COLO829 (cell line): ENCODE measurements at regions not wholly inside any gene's neighbourhood (a gene's known extent, or its start where the extent isn't known, plus 50 kb on each side); places are given as distances from the start of the nearest gene placed in this dataset.
A peak's percentile ranks its signal among the peaks of the same experiment; 100 is the strongest.
"Not testable (repeated sequence)": the region's sequence is repeated elsewhere in the genome, so short reads cannot be mapped to it uniquely, and the experiment has no call there.

ENCODE experiments used
- DNase-seq: peaks from one replicate; pipeline ENCODE4 v3.0.0; 2012; ENCODE audit warnings: low spot score

DNA sequence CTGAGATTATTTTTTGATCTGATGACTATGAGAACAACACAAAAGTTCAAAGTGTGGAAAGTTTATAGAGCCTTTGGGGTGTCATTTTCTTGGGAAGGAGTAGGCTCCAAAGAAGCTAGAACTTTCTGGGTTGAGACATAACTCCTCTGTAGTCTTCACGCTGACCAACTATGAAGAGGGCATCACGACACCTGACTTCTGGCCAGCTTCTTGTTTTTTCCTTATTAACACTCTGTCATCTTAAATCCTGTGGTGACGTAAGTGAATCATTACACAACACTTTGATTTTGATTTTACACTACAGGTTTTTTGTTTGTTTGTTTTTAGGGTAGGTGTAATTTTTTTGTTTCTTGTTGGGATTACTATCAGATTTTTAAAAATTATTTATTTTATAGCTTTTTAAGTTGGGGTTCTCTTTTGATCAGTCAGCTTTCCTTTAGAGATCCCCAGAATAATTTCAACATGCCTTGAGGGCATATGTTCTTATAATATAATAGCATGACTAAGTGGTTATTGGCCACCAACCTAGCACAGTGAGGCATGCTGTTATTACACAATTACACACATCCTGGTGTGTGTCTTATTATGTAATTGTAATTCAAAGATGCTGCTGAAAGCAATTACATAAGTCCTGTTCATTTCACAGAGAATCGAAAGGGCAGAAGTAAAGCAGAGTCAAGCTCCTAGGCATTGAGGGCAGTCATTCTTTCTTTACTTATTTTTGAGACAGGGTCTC, 281.6 kb upstream of the NOTCH2NLA start:
- not testable (repeated sequence) for DNase-seq

GRCh38 chr1:146504121-146504520, 275.3 kb upstream of the NOTCH2NLA start:
- not testable (repeated sequence) for DNase-seq

GRCh38 chr1:146487555-146487954, 258.7 kb upstream of the NOTCH2NLA start:
- DNase-seq, result not testable (repeated sequence)

DNA sequence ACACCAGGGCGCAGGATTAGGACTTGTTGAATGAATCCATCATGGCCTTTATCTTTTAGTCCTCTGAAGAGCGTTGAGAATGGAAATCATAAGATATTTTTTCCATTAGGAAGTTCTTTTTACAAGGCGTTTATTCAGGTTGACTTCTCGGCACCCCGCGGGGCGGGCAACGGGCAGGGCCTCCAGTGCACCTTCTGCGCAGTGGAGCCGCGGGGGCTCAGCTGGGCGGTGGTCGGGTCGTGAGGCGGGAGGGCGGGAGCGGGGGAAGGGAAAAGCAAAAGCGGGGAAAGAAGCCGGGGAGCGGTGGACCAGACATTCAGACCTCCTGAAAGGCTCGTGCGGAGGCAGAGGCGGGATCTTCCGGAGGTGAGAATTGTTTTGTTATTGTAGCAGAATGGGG, 258.3 kb upstream of the NOTCH2NLA start:
- not testable (repeated sequence) for DNase-seq

DNA sequence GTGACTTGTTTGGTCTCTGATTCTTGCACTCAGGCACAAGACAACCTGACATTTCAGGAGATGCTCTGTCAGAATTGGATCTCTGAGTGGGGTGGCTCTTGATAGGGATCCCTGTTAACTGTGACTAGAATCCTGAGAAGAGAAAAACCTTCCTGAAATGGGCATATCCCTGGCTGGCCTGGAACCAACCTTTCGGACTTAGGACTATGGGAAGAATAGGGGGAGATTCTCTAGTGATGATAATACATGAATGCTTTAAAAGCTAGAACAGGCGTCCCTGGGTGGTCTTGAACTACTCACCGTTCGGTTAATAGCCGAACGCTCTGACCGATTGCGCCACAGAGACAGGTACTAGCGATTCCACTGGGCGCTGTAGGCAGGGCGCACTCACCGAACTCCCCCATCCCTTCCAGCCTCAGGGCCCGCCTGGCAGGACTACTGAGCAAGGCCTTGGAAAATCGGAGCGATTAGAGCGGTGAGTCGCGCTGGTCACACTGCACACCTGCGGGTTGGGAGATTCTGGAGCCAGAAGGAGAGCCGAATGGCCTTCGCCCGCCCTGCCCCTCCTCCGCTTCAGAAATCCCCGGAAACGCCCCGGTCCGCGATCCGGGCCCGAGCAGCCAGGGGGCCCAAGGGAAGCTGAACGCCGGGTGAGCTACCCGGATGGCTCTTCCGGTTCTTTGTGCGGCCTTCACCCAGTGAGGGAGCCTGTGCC, 257.6 kb upstream of the NOTCH2NLA start:
- not testable (repeated sequence) for DNase-seq

- DNase-seq, result not testable (repeated sequence)
These were observed 255.4 kb upstream of the NOTCH2NLA start for GRCh38 chr1:146484195-146484594.

DNA sequence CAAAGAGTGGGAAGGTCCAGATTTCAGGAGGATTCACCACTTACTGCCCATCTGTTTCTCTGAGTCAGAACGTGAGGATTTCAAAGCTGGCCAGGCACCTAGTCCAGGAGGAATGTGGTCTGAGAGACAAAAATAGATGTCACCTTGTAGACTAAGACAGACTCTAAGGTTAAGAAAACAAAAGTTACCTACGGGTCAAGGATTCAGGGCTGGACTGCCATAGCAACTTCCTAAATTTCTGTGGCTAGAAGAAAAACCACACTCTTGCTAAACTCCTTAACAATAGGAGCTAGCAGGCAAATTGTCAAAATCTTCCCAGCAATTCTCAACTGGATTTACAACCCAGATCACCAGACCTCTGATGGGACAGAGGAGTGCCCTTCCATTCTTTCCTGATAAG, 250.4 kb upstream of the NOTCH2NLA start:
- DNase-seq, result not testable (repeated sequence)

GRCh38 chr1:146478125-146478720, 249.4 kb upstream of the NOTCH2NLA start:
- DNase-seq, result peak; percentile 26

DNA sequence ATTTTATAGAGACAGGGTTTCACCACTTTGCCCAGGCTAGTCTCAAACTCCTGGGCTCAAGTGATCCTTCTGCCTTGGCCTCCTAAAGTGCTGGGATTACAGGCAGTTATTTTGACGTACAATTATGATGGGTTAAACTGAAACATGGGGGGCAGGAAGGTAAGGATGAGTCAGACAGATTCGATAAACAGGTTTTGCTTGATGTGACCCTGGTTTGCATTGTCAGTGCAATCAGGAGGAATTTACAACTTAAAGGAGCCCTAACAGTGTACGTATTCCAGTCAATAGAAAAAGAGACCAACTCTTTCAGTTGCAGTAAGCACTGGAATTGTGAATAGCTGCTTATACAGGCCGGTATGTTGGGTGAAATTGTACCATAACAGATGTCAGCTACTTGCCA, 246.3 kb upstream of the NOTCH2NLA start:
- not testable (repeated sequence) for DNase-seq

DNA sequence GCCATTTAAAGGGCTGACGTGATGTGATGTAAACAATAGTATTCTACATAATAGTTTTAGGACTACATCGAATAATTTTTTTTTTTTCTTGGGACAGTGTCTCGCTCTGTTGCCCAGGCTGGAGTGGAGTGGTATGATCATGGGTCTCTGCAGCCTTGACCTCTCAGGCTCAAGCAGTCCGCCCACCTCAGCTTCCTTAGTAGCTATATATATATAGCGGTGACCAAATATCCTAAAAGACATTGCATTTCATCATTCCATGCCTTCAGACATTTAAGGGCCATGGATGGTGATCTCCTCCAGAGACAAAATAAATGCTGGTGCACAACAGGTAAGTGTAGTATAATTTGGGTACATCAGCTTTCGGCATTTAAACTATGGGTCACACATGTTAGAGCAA, 245.4 kb upstream of the NOTCH2NLA start:
- DNase-seq, result not testable (repeated sequence)

- DNase-seq, result not testable (repeated sequence)
These were observed 243.5 kb upstream of the NOTCH2NLA start for GRCh38 chr1:146472192-146472861.

GRCh38 chr1:146459939-146460338, 231.1 kb upstream of the NOTCH2NLA start:
- DNase-seq, result not testable (repeated sequence)

GRCh38 chr1:146459308-146459707, 230.5 kb upstream of the NOTCH2NLA start:
- DNase-seq, result not testable (repeated sequence)

- not testable (repeated sequence) for DNase-seq
These were observed 220.0 kb upstream of the NOTCH2NLA start for GRCh38 chr1:146448877-146449246.

DNA sequence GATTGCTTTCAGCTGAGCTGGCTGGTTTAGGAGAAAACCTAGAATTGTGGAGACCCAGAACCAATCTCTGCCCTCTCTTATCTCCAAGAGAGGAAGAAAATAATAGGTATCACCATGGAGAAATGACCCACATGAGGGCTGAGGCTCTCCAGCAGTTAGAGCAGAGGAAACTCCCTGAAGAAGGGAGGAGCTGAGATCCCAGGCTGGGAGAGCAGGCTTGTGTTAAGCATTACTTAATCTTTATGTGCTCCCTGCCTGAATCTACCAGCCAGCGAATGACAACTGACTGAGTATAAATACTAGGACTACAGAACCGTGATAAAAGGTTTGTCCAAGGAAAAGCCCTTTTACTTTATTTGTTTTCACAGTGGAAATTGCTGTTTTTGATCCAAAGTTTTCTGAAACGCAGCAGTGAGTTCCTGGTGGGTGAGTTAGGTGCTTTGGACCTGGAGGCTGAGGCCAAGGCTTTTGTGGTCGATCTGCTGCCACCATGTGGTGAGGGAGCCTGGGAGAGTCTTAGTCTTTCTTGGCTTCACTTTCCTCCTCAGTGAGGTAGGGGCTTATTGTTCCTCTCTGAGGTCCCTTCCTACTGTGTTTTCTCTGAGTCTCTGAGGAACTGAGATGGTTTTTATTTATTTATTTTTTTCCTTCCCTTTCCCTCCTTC, 219.5 kb upstream of the NOTCH2NLA start:
- not testable (repeated sequence) for DNase-seq

GRCh38 chr1:146443871-146444222, 215.0 kb upstream of the NOTCH2NLA start:
- DNase-seq, result not testable (repeated sequence)

- not testable (repeated sequence) for DNase-seq
These were observed 214.5 kb upstream of the NOTCH2NLA start for GRCh38 chr1:146443088-146443870.

GRCh38 chr1:146438543-146438942, 209.7 kb upstream of the NOTCH2NLA start:
- DNase-seq, result not testable (repeated sequence)

- DNase-seq, result not testable (repeated sequence)
These were observed 187.8 kb upstream of the NOTCH2NLA start for GRCh38 chr1:146416642-146417041.

- DNase-seq, result not testable (repeated sequence)
These were observed 186.2 kb upstream of the NOTCH2NLA start for GRCh38 chr1:146415017-146415416.

GRCh38 chr1:146413911-146414310, 185.1 kb upstream of the NOTCH2NLA start:
- not testable (repeated sequence) for DNase-seq
